HG02885 (cell line): ENCODE measurements at regions not wholly inside any gene's neighbourhood (a gene's known extent, or its start where the extent isn't known, plus 50 kb on each side); places are given as distances from the start of the nearest gene placed in this dataset.

Experiments used
- ATAC-seq: cut with Tn5 transposase; IDR thresholded peaks from one replicate; pipeline ENCODE4 v1.9.1; 2021; ENCODE audit warnings: mild to moderate bottlenecking; ENCODE audit not compliant: unreplicated experiment, poor library complexity

DNA sequence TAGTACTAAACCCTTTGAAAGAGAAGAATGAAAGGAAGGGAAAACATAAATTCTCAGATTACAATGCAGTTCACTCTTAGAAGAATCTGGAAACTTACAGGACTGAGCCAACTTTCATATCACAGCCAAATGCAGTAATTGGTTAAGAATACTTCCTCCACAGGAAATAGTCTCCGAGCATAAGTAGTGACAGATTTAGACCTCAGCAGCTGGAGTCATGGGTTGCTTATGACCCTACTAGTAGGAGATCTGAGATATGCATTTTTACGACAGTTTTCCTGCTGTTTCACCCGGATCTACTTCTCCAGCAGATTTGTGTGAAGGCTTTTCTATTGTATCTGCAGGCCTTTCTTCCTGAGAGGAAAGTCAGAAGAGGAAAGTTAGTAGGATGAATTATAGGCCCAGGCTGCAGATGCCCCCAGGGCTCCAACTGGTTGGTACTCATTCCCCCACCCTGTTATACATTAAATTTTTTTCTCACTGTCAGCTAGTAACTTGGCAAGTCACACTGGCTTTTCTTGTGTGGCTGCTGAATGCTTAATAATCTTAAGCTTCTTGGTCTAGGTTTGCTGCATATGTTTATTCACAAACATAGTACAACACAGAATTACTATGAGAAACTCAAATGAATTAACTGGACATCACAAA lies 1241.5 kb upstream of the MIR17HG start:
- no peak for ATAC-seq

DNA sequence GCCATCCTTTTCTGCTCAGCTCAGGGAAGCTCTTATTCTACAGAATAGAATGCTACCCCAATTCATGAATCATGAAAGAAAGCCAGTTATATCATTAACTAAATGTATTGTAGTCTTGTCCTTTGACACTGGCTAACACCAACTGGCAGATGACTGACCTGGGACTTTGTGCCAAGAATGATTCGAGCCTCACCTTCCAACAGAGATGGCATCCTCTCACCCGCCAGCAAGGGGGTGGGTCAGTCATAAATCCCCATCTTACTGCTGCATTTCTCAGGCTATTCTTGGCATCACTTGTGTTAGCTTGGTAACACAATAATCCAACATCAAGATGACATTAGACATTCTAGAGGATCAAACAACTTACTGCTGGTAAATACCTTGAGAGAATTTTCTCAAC lies 1239.8 kb upstream of the MIR17HG start:
- no peak for ATAC-seq

GRCh38 chr13:90108547-90108946 lies 1238.9 kb upstream of the MIR17HG start:
- no peak for ATAC-seq

- no peak for ATAC-seq
These were observed 1231.4 kb upstream of the MIR17HG start for GRCh38 chr13:90116121-90116520.

- no peak for ATAC-seq
These were observed 1228.9 kb upstream of the MIR17HG start for GRCh38 chr13:90118467-90119071.

DNA sequence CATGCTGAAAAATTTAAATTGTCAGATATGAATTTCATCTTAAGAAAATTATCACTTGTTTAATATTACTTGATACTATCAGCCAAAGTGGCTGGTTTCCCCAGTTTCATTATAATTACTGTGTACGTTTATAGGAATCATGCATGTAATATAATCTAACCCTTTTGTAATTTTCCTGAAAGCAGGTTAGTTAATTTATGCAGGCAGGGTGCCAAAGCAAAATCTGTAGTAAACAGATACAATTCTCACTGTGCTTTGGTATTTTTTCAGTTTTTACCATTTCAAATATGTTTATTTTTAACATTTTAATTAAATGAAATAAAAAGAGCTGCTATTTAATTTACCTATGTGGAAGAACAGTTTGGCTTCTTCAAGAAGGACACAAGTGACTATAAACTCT lies 1227.5 kb upstream of the MIR17HG start:
- no peak for ATAC-seq

DNA sequence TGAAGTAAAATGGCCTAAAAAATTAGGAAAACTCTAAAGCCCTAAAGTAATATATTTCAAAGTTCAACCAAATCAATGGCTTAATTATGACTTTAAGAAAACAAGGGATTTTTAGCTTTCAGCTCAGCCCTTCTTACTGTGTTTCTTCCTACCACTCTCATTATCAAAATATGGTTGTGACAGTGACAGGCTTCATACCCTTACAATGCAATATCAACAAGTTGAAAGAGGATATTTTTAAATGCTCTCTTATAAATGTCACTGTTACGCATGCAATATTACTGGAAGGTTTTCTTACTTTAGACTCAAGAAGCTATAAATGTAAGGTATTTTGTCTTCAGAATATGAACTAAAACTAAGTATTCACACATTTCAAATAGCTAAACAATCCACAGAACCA lies 1225.7 kb upstream of the MIR17HG start:
- ATAC-seq: no peak

DNA sequence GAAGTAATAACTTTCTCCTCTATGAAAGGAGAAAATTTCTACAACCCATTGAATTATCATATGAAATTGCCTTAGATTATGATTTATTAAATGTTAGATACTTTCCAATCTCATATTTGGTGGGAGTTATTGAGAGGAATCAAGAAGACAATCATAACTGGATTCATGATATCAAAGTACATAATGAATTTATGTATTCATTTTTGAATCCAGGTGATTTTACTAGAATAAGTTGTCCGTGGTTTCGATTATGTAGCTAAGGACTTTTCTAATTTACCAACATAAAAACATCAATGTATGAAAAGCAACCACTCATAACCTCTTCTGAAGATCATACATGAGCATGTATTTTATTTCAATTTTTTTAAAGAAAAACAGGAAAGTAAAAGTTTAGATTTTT lies 1225.0 kb upstream of the MIR17HG start:
- no peak for ATAC-seq

GRCh38 chr13:90135558-90135957 lies 1211.9 kb upstream of the MIR17HG start:
- no peak for ATAC-seq

DNA sequence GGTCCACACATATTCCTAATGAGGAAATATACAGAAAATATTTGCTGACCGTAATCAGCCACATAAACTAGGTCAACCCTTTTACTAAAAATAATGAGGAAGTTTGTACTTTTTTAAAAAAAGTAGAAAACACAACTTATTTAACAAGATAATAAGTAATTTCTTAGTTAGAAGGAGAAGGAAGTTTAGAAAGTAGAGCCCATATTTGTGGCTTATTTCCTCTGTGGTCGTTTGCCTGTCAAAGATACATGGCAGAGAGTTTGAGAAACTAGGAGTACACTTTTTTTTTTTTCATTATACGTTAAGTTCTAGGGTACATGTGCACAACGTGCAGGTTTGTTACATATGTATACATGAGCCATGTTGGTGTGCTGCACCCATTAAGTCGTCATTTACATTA lies 1205.2 kb upstream of the MIR17HG start:
- ATAC-seq: no peak

GRCh38 chr13:90154311-90154960 lies 1193.1 kb upstream of the MIR17HG start:
- no peak for ATAC-seq

DNA sequence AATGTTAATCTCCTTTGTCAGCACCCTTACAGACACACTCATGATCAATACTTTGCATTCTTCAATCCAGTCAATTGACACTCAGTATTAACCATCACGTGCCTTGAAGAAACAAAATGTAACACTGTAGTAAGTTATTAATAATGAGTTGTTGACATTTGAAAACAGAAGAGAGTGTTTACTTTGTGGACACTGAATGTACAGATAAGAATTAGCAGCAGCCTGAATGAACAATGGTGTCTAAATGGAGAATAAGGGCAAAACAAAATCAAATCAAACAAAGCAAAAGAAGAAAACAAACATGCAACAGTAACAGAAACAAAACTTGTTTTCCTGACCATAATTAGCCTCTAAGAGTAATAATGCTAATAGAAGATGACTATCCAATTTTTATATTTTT lies 1191.1 kb upstream of the MIR17HG start:
- no peak for ATAC-seq

- ATAC-seq: no peak
These were observed 1178.5 kb upstream of the MIR17HG start for GRCh38 chr13:90168953-90169352.

DNA sequence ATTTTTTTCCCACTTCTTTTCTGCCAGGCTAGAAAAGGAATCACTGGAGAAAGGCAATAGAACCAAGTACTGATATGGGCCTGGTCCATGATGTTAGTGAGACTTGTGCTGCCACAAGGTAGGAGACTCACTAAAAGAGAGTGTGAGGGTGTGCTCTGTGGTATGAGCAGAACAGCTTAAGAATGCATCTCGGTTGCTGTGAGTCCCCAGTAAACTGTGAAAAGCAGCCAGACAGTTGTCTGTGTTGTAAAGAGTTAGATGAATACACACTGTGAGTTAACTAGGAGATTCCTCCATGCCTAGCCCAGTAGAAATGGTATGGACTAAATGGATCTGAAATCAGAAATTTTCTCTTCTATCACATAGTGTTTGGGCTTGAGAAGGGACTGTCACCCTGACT lies 1177.3 kb upstream of the MIR17HG start:
- ATAC-seq: no peak

DNA sequence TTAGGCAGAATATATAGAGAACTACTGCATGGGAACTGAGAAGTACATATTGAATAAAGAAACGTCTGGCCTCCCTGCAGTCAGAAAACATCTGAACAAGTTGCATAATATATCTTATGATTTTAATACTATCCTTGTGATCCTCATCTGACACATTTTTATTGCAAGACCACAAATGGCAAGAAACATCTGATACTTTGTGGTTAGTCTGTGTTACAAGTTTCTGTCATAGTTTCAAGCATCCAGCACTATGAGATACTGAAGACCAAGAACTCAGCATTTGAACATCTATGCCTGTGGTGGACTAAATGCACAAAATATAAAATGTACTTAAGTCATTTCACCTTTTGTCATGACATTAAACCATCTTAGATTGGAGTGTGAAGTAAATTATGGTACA lies 1175.8 kb upstream of the MIR17HG start:
- no peak for ATAC-seq

- ATAC-seq: no peak
These were observed 1170.0 kb upstream of the MIR17HG start for GRCh38 chr13:90177512-90177911.

GRCh38 chr13:90184355-90184754 lies 1163.1 kb upstream of the MIR17HG start:
- ATAC-seq: no peak

- ATAC-seq: no peak
These were observed 1161.8 kb upstream of the MIR17HG start for GRCh38 chr13:90185734-90186133.

GRCh38 chr13:90187478-90188350 lies 1159.8 kb upstream of the MIR17HG start:
- ATAC-seq: no peak

DNA sequence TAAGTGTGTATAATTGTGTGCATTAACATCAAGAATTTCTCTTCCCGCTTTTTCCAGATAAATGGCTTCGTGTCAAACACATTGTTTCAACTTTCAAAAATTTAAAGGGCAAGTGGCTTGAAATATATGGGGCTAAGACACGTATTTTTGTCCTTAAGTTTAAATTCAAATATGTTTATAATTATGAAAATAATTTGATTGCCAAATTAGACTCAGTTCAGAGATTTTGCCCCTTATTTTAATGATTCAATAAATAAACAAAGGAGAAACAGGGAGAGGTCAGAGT lies 1159.2 kb upstream of the MIR17HG start:
- ATAC-seq: no peak

GRCh38 chr13:90197722-90198121 lies 1149.8 kb upstream of the MIR17HG start:
- ATAC-seq: no peak
